ENCODE measurements at regions not wholly inside any gene's neighbourhood (a gene's known extent, or its start where the extent isn't known, plus 50 kb on each side); places are given as distances from the start of the nearest gene placed in this dataset.

GRCh38 chr7:26011039-26011696 is 140.8 kb upstream of the NFE2L3 start:
- no peak for DNase-seq

DNA sequence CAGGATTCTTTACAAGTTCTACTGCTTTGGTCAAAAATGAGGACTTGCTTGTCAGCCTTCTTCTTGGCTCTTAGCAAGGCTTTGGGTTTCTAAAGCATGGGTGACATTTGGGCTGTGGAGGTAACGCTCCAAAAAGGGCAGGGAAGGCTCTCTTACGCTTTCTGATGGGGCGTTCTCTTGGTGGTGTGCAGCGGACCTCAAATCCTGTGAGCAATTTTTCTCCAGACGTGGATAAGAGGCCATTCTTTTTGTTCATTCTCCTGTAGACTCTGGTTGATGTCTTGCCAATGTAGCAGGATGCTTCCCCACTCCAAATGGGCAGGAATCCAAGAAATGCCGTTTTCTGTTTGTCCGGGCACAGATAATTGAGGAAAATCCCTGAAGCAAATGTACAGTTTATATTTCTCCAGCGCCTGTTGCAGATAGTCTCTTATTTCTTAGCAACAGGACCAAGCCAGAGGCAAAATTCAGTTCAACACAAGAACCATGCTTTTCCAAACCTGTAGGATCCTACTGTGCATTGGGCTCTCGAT is 138.4 kb upstream of the NFE2L3 start:
- DNase-seq = peak in 2 of 3 experiments; percentile 13 to 66

DNA sequence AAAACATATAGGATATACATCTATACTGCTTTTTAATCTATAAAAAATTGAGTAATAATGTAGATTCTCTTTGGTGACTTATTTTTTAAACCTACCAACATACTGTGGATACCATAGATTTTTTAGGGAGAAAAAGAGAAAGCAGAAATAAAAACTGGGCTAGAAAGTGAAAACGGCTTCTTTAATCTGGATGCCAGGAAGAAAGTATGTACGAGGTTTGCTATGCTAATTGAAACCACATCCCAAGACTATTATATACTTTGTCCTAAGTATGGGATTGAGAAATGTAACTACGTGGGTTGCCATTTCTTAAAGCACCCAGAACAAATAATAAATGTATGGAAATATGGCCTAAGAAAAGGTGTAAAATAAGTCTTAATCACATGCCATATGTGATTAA is 129.0 kb upstream of the NFE2L3 start:
- DNase-seq = no peak

GRCh38 chr7:26029911-26030310 is 122.1 kb upstream of the NFE2L3 start:
- no peak for DNase-seq

GRCh38 chr7:26034391-26034790 is 117.6 kb upstream of the NFE2L3 start:
- no peak for DNase-seq

GRCh38 chr7:26035552-26035951 is 116.4 kb upstream of the NFE2L3 start:
- no peak for DNase-seq

GRCh38 chr7:26036092-26036491 is 115.9 kb upstream of the NFE2L3 start:
- DNase-seq = no peak

- peak in 2 of 3 experiments; percentile 16 to 20 for DNase-seq
These were observed 113.6 kb upstream of the NFE2L3 start for GRCh38 chr7:26038201-26038990.

GRCh38 chr7:26040085-26040484 is 111.9 kb upstream of the NFE2L3 start:
- no peak for DNase-seq

GRCh38 chr7:26042237-26042636 is 109.8 kb upstream of the NFE2L3 start:
- no peak for DNase-seq

- no peak for DNase-seq
These were observed 108.2 kb upstream of the NFE2L3 start for GRCh38 chr7:26043801-26044200.

GRCh38 chr7:26044320-26044719 is 107.7 kb upstream of the NFE2L3 start:
- DNase-seq = no peak

DNA sequence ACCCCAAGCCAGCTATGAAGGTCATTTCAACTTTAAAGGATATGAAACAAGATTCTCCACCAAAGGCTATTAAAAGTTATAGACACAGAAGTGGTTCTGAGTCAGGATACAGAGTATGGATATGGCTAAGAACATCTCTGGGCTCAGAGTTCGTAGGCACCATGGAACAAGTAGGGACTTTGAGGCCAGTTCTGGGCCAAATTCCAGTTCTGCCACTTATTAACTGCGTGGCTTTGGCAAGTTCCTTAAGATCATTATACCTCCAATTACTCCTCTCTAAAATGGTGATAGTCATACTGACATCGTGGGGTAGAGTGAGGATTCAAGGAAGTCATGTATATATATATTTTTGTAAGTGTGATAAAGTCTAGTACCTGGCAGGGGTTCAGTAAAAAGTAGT is 105.8 kb upstream of the NFE2L3 start:
- no peak for DNase-seq

- no peak for DNase-seq
These were observed 105.1 kb upstream of the NFE2L3 start for GRCh38 chr7:26046878-26047277.

- no peak for DNase-seq
These were observed 103.3 kb upstream of the NFE2L3 start for GRCh38 chr7:26048663-26049062.

DNA sequence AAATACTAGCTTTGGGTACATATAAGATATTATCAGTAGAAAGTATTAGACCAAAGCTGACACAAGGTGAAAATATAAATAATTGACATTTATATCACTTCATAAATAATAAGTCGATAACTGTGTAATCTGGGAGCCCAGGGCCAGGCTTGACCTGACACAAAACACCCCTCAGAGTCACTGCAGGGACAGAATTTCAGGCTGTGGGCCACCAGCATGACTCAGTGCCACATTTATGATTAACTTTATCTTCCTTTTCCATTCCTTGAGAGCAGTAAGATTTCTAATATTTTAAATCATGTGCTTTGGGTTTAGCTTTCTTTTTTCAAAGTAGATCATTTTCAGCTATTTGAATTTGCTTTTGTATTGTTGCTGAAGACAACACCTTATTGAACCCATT is 102.9 kb upstream of the NFE2L3 start:
- DNase-seq = no peak

DNA sequence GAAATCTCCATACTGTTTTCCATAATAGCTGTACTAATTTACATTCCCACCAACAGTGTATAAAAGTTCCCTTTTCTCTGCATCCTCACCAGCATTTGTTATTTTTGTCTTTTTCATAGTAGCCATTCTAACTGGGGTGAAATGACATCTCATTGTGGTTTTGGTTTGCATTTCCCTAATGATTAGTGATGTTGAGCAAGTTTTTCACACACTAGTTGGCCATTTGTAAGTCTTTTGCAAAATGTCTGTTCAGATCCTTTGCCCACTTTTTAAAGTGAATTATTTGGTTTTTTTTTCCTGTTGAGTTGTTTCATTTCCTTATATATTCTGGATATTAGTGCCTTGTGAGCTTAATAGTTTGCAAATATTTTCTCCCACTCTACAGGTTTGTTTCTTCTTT is 101.0 kb upstream of the NFE2L3 start:
- no peak for DNase-seq

DNA sequence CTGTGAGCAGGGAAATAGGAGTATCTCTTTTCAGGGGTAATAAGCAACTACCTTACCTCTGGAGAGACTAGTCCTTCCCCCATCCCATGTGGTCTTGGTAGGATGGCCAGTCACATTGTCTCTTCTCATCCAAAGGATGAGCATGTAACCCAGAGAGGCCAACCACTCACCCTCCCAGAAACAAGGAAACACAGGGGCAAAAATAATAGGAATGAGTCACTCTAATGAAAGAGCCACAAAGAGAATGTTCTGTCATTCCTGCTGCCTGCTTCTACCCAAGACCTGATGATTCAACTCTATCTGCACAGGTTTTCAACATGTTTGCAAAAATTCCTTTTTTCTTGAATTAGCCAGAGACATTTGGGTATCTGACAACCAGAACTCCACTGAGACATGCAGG is 99.3 kb upstream of the NFE2L3 start:
- DNase-seq = no peak

GRCh38 chr7:26054386-26054785 is 97.6 kb upstream of the NFE2L3 start:
- DNase-seq = peak in 1 of 3 experiments; percentile 50

DNA sequence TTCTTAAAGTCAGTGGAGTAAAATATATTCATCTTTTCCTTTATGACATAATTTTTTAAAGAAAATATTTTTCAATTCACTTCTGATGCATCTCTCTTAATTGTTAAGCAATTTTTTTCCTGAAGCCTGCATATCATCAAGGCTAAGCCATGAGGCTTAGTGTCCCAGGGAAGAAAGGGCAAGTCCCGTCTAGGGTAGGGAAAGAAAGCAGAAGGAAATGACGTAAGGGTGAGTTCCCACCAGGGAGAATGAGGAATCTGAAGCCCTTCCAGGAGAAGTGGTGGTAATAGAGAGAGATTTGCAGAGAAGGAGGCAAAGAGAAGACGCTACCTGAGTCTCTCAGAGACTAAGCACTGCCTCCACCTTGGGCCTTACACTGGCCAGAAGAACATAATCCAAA is 96.8 kb upstream of the NFE2L3 start:
- no peak for DNase-seq

DNA sequence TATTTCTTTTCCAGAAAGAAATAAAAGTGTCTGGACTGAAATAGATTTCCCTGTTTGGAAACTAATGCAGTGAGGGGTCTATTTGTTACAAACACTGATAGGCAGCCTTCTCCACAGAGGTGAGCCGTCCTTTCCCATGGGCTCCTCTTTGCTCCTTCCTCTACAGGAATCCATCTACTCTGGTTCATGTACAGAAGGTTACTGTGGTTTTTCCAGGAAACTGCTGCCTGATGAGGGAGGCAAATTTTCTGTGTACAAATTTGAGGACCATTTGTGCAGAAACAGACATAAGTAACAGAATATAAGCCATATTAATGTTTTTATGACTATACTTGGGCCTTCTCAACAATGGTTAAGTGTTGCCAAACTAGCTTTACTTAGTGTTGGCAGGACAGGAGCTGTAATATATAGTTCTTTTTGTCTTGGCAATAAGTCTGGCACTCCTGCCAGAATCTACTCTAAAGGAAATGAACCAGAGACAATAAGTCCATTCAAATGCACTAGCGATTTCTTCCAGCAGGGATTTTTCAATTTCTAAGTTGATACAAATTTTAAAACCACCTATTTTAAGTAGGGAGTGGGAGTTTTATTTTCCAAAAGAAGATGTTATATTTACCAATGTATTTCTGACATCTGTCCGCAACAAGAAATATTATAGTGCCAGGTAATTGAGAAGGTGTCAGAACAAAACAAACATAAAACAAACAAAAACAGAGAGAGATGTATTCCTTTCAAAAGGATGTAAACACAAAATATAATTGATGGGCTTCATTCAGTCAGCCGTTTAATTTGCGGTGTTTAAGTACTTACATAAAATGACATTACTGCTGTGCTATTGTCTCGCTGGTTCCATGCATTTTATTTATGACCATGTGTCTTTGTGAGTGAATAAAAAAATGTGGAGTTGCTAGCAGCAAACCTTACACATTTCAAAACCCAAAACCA is 91.0 kb upstream of the NFE2L3 start:
- peak; percentile 70 to 99 (median 88) for DNase-seq

GRCh38 chr7:26061678-26062603 is 90.1 kb upstream of the NFE2L3 start:
- peak; percentile 88 to 99 (median 94) for DNase-seq

Data from NCI-H1417 (cell line).